ENCODE measurements at regions not wholly inside any gene's neighbourhood (a gene's known extent, or its start where the extent isn't known, plus 50 kb on each side); places are given as distances from the start of the nearest gene placed in this dataset.

- no peaks in the 10 kb centered on the region for H3K36me3 ChIP-seq
- no peak overlapping the region for H3K4me3 ChIP-seq
- H3K27ac ChIP-seq (replicated peaks in 1 of 4) = no peak overlapping the region
- WGBS = 94% methylated on average over 6 of the region's 6 CpGs
- intact Hi-C loops (cut with DNase I) = no loop called here
- DNase-seq (ENCODE audit: extremely low spot score) = no peak
- H3K27me3 ChIP-seq = no peaks in the 10 kb centered on the region
- H3K4me1 ChIP-seq = peaks cover 0 to 2% (median 1%) of the 10 kb centered on the region in 4 donors
- peaks cover 0 to 7% (median 4%) of the 10 kb centered on the region in 4 donors for H3K9me3 ChIP-seq
- TF ChIP-seq CTCF (IDR thresholded peaks at IDR 0.05) = no peak
- TF ChIP-seq POLR2AphosphoS5 (IDR thresholded peaks at IDR 0.05) = no peak
- TF ChIP-seq POLR2A (IDR thresholded peaks at IDR 0.05; ENCODE audit: low read depth) = no peak
- no peak for TF ChIP-seq EP300 (IDR thresholded peaks at IDR 0.05)
Observed at GRCh38 chr17:77303620-77304019, 162.9 kb downstream of the SEC14L1 start.

DNA sequence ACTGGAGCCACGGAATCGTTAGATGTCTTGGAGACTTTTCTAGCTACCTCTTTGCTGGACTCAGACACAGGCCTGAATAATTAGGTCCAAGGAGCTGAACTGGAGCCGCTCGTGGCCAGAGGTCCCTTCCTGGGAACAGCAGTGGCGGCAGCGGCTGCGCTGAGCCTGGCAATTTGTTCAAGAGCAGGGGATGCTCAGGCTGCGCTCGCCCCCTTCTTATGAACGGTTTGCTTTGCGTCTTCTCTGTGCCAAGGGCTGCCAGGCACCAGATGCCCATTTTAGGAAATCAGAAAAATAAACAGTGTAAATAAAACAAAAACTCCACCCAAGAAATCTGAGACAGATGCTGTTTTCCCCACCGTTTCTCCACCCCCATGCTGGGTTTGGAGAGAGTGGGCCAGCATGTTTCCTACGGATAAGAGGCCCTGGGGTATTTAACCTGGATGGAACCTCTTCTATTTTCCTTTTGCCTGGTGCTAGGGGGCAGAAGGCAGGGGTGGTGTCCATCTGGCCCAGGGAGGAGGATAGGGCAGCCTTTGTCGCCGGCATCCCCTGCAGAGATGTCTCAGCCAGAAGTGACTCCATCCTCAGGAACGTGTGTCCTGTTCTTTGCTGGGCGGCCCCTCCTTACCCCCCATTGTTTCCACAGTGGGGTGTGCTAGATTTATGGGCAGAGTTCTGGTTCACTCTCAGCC is 163.4 kb downstream of the SEC14L1 start:
- TF ChIP-seq EP300 (IDR thresholded peaks at IDR 0.05) = no peak
- TF ChIP-seq CTCF (IDR thresholded peaks at IDR 0.05) = no peak
- no peak for TF ChIP-seq POLR2AphosphoS5 (IDR thresholded peaks at IDR 0.05)
- TF ChIP-seq POLR2A (IDR thresholded peaks at IDR 0.05; ENCODE audit: low read depth) = no peak
- H3K9me3 ChIP-seq = peaks cover 0 to 2% (median under 1%) of the 10 kb centered on the region in 4 donors
- H3K4me3 ChIP-seq = no peak overlapping the region
- intact Hi-C loops (cut with DNase I) = no loop called here
- no peak for DNase-seq (ENCODE audit: extremely low spot score)
- H3K4me1 ChIP-seq = peaks cover 2 to 8% (median 7%) of the 10 kb centered on the region in 4 donors
- 93% methylated on average over 17 of the region's 17 CpGs for WGBS
- no peaks in the 10 kb centered on the region for H3K27me3 ChIP-seq
- no peak overlapping the region for H3K27ac ChIP-seq (replicated peaks in 1 of 4)
- H3K36me3 ChIP-seq = no peaks in the 10 kb centered on the region

- no peak for DNase-seq (ENCODE audit: extremely low spot score)
- Histone ChIP-seq H3K4me1 (peaks cover 2 to 15% (median 13%) of the 10 kb centered on the region in 4 donors), H3K36me3 (no peaks in the 10 kb centered on the region), H3K9me3 (no peaks in the 10 kb centered on the region), H3K27me3 (no peaks in the 10 kb centered on the region), H3K27ac (replicated peaks in 1 of 4) (no peak overlapping the region), H3K4me3 (no peak overlapping the region)
- TF ChIP-seq CTCF (IDR thresholded peaks at IDR 0.05) = no peak
- TF ChIP-seq POLR2AphosphoS5 (IDR thresholded peaks at IDR 0.05) = no peak
- TF ChIP-seq EP300 (IDR thresholded peaks at IDR 0.05) = no peak
- TF ChIP-seq POLR2A (IDR thresholded peaks at IDR 0.05; ENCODE audit: low read depth) = no peak
- 70% methylated on average over 10 of the region's 21 CpGs for WGBS
- intact Hi-C loops (cut with DNase I) = no loop called here
Observed at GRCh38 chr17:77304746-77305473, 164.1 kb downstream of the SEC14L1 start.

DNA sequence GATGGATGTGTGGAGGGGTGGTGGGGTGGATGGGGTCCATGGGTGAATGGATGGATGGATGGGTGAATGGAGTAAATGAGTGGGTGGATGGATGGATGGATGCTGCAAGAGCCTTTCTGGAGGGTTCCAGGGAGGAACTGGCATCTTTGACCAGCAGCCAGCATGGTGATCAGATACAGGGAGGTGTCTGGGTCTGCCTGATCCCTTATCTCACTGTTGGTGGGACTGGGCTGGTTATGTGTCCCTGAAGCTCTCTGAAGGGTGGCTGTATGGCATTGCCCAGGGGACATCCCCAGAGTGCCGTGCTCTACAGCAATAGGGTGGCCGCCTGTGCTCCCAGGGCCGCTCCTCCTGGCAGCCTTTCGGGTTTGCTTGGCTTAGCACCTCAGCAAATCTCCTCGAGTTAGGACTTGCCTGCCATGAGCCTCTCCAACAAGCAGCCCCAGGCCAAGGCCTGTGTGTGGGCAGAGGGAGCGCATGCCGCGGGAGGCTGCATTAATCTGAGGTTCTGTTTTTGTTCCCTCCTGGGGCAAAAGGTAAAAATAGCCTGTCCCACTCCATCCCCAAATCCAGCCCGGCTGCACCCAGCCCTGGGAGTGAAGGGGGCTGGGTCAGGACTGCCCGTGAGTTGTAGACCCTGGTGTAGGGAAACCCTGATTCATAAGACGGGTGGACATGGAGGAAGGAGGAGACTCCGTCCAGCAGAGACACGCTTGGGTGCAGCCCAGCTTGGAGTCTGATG is 165.4 kb downstream of the SEC14L1 start:
- WGBS = 96% methylated on average over 12 of the region's 13 CpGs
- H3K27ac ChIP-seq (replicated peaks in 1 of 4) = no peak overlapping the region
- no peak for DNase-seq (ENCODE audit: extremely low spot score)
- intact Hi-C loops (cut with DNase I) = no loop called here
- H3K9me3 ChIP-seq = no peaks in the 10 kb centered on the region
- no peaks in the 10 kb centered on the region for H3K36me3 ChIP-seq
- peaks cover 2 to 17% (median 13%) of the 10 kb centered on the region in 4 donors for H3K4me1 ChIP-seq
- TF ChIP-seq CTCF (IDR thresholded peaks at IDR 0.05) (no peak), POLR2AphosphoS5 (IDR thresholded peaks at IDR 0.05) (no peak), POLR2A (IDR thresholded peaks at IDR 0.05; ENCODE audit: low read depth) (no peak), EP300 (IDR thresholded peaks at IDR 0.05) (no peak)
- H3K27me3 ChIP-seq = no peaks in the 10 kb centered on the region
- no peak overlapping the region for H3K4me3 ChIP-seq
